BJ (cell line): ENCODE measurements at regions not wholly inside any gene's neighbourhood (a gene's known extent, or its start where the extent isn't known, plus 50 kb on each side); places are given as distances from the start of the nearest gene placed in this dataset.
A peak's percentile ranks its signal among the peaks of the same experiment; 100 is the strongest.

Source experiments
- CTCF ChIA-PET: fragments of 350-600 bp; formaldehyde crosslinking; extraction: SDS; loops from one replicate; lab custom pipeline; 2021; ENCODE audit warnings: antibody characterized with exemption, inconsistent platforms; lab: Yijun Ruan, JAX
- POLR2A ChIA-PET: fragments of 300-600 bp; sonication (Branson Sonifier 250); formaldehyde crosslinking; extraction: SDS; loops from one replicate; lab custom pipeline; 2021; ENCODE audit warnings: antibody characterized with exemption; lab: Charles Lee
- DNase-seq: peaks from one replicate; pipeline ENCODE4 v3.0.0-alpha.2; 2011; ENCODE audit warnings: low read depth
- H3K27me3 ChIP-seq: 2 replicates; pipeline ENCODE4 v1.6.0; 2011; ENCODE audit warnings: low read length; ENCODE audit not compliant: control insufficient read depth, insufficient read depth
- H3K36me3 ChIP-seq: 2 replicates; pipeline ENCODE4 v1.5.1; 2011; ENCODE audit warnings: low read length; ENCODE audit not compliant: control insufficient read depth, insufficient read depth
- H3K4me3 ChIP-seq: 2 replicates; pipeline ENCODE4 v1.5.1; 2011; ENCODE audit warnings: low read depth, mild to moderate bottlenecking, control low read depth, low read length
- CTCF ChIP-seq: IDR thresholded peaks from 2 replicates; pipeline ENCODE4 v1.5.1; 2011; ENCODE audit warnings: low read depth, mild to moderate bottlenecking, control low read depth, inconsistent platforms, low read length, moderate library complexity; ENCODE audit not compliant: insufficient read depth

GRCh38 chr6:56767435-56767834 lies 124.7 kb upstream of the DST start:
- ChIA-PET POLR2A (interaction anchor here (0.6 kb wide), 1 partner anchor 333 kb away, joined by 3 read pairs; no protein-coding TSS in a partner anchor), CTCF (interaction anchor here (0.9 to 2.2 kb wide), 5 partner anchors 10 to 148 kb away, joined by 3 to 5 read pairs (median 4); no protein-coding TSS in a partner anchor)
- Histone ChIP-seq H3K4me3 (no peak overlapping the region), H3K27me3 (no peaks in the 10 kb centered on the region), H3K36me3 (no peaks in the 10 kb centered on the region)
- TF ChIP-seq CTCF: no peak
- DNase-seq: no peak

- Histone ChIP-seq H3K36me3 (no peaks in the 10 kb centered on the region), H3K27me3 (no peaks in the 10 kb centered on the region), H3K4me3 (no peak overlapping the region)
- no peak for TF ChIP-seq CTCF
- ChIA-PET POLR2A (interaction anchor here (0.6 kb wide), 1 partner anchor 333 kb away, joined by 3 read pairs; no protein-coding TSS in a partner anchor), CTCF (interaction anchor here (0.9 to 2.2 kb wide), 5 partner anchors 9 to 147 kb away, joined by 3 to 5 read pairs (median 4); no protein-coding TSS in a partner anchor)
- DNase-seq: peak; percentile 62
Measured at GRCh38 chr6:56766806-56767178, 124.1 kb upstream of the DST start.

GRCh38 chr6:56766139-56766805 lies 123.6 kb upstream of the DST start:
- POLR2A ChIA-PET: no interaction called here
- Histone ChIP-seq H3K4me3 (no peak overlapping the region), H3K27me3 (no peaks in the 10 kb centered on the region), H3K36me3 (no peaks in the 10 kb centered on the region)
- DNase-seq: no peak
- CTCF ChIA-PET: interaction anchor here (0.6 to 2.2 kb wide), 5 partner anchors 26 to 551 kb away, joined by 3 to 5 read pairs (median 4); no protein-coding TSS in a partner anchor
- no peak for TF ChIP-seq CTCF

- TF ChIP-seq CTCF: no peak
- Histone ChIP-seq H3K36me3 (no peaks in the 10 kb centered on the region), H3K4me3 (no peak overlapping the region), H3K27me3 (no peaks in the 10 kb centered on the region)
- POLR2A ChIA-PET: no interaction called here
- CTCF ChIA-PET: interaction anchor here (0.6 to 2.2 kb wide), 3 partner anchors 86 to 551 kb away, joined by 3 to 5 read pairs (median 3); no protein-coding TSS in a partner anchor
- DNase-seq: no peak
Measured at GRCh38 chr6:56765494-56765893, 122.8 kb upstream of the DST start.

GRCh38 chr6:56764081-56764566 lies 121.4 kb upstream of the DST start:
- ChIA-PET CTCF (interaction anchor here (0.7 to 1.8 kb wide), 4 partner anchors 13 to 87 kb away, joined by 4 to 8 read pairs (median 6); no protein-coding TSS in a partner anchor), POLR2A (no interaction called here)
- no peaks in the 10 kb centered on the region for H3K27me3 ChIP-seq
- H3K4me3 ChIP-seq: no peak overlapping the region
- DNase-seq: no peak
- H3K36me3 ChIP-seq: no peaks in the 10 kb centered on the region
- TF ChIP-seq CTCF: peak; percentile 41; the same call in 1 of the 2 replicates
